ENCODE measurements at regions not wholly inside any gene's neighbourhood (a gene's known extent, or its start where the extent isn't known, plus 50 kb on each side); places are given as distances from the start of the nearest gene placed in this dataset.
A peak's percentile ranks its signal among the peaks of the same experiment; 100 is the strongest.
"Not testable (repeated sequence)": the region's sequence is repeated elsewhere in the genome, so short reads cannot be mapped to it uniquely, and the experiment has no call there.

- Mint-ChIP-seq H3K36me3 (no peaks in the 10 kb centered on the region), H3K27me3 (peaks cover 20 to 24% of the 10 kb centered on the region in 2 donors)
- DNase-seq (ENCODE audit: low spot score) = no peak
Observed at GRCh38 chr2:130289780-130290179, 52.9 kb upstream of the IMP4 start.

GRCh38 chr2:130288467-130289403 is 54.0 kb upstream of the IMP4 start:
- Mint-ChIP-seq H3K9me3 (no peaks in the 10 kb centered on the region), H3K36me3 (no peaks in the 10 kb centered on the region), H3K27ac (no peak overlapping the region), H3K4me1 (ENCODE audit: low read depth in 2 of 2) (no peaks in the 10 kb centered on the region), H3K27me3 (peaks cover 13 to 14% of the 10 kb centered on the region in 2 donors), H3K4me3 (no peak overlapping the region)
- DNase-seq (ENCODE audit: low spot score) (no peak), ATAC-seq (no peak)

More at GRCh38 chr2:130289780-130290179, 52.9 kb upstream of the IMP4 start:
- Mint-ChIP-seq H3K4me3 (no peak overlapping the region), H3K4me1 (ENCODE audit: low read depth in 2 of 2) (no peaks in the 10 kb centered on the region), H3K9me3 (no peaks in the 10 kb centered on the region), H3K27ac (no peak overlapping the region)
- no peak for ATAC-seq

- no peaks in the 10 kb centered on the region for H3K9me3 Mint-ChIP-seq
Observed at GRCh38 chr2:130287656-130288026, 55.1 kb upstream of the IMP4 start.

GRCh38 chr2:130286983-130287655 is 55.6 kb upstream of the IMP4 start:
- H3K27me3 Mint-ChIP-seq = peaks cover 0 to 8% of the 10 kb centered on the region in 2 donors
- ATAC-seq (no peak), DNase-seq (ENCODE audit: low spot score) (no peak)
- H3K27ac Mint-ChIP-seq = no peak overlapping the region
- no peak overlapping the region for H3K4me3 Mint-ChIP-seq
- no peaks in the 10 kb centered on the region for H3K4me1 Mint-ChIP-seq (ENCODE audit: low read depth in 2 of 2)
- no peaks in the 10 kb centered on the region for H3K36me3 Mint-ChIP-seq
- no peaks in the 10 kb centered on the region for H3K9me3 Mint-ChIP-seq

More at GRCh38 chr2:130287656-130288026, 55.1 kb upstream of the IMP4 start:
- ATAC-seq (no peak), DNase-seq (ENCODE audit: low spot score) (no peak)
- H3K4me3 Mint-ChIP-seq = no peak overlapping the region
- no peak overlapping the region for H3K27ac Mint-ChIP-seq
- no peaks in the 10 kb centered on the region for H3K4me1 Mint-ChIP-seq (ENCODE audit: low read depth in 2 of 2)
- peaks cover 4 to 12% of the 10 kb centered on the region in 2 donors for H3K27me3 Mint-ChIP-seq
- no peaks in the 10 kb centered on the region for H3K36me3 Mint-ChIP-seq

- peaks cover 0 to 14% of the 10 kb centered on the region in 2 donors for H3K27me3 Mint-ChIP-seq
- H3K27ac Mint-ChIP-seq; ATAC-seq; DNase-seq (ENCODE audit: low spot score); H3K4me3 Mint-ChIP-seq; H3K9me3 Mint-ChIP-seq; H3K36me3 Mint-ChIP-seq; H3K4me1 Mint-ChIP-seq (ENCODE audit: low read depth in 2 of 2): not testable (repeated sequence)
Observed at GRCh38 chr2:130283341-130283869, 59.3 kb upstream of the IMP4 start.

- H3K27ac Mint-ChIP-seq; H3K4me1 Mint-ChIP-seq (ENCODE audit: low read depth in 2 of 2); H3K36me3 Mint-ChIP-seq; DNase-seq (ENCODE audit: low spot score); H3K9me3 Mint-ChIP-seq; ATAC-seq; H3K4me3 Mint-ChIP-seq; H3K27me3 Mint-ChIP-seq: not testable (repeated sequence)
Observed at GRCh38 chr2:130279551-130279950, 63.1 kb upstream of the IMP4 start.

GRCh38 chr2:130268333-130268732 is 70.1 kb upstream of the TUBA3E start:
- H3K4me1 Mint-ChIP-seq (ENCODE audit: low read depth in 2 of 2); H3K9me3 Mint-ChIP-seq; H3K27ac Mint-ChIP-seq; H3K27me3 Mint-ChIP-seq; H3K4me3 Mint-ChIP-seq; ATAC-seq; H3K36me3 Mint-ChIP-seq; DNase-seq (ENCODE audit: low spot score): not testable (repeated sequence)

GRCh38 chr2:130267572-130267971 is 69.3 kb upstream of the TUBA3E start:
- H3K27ac Mint-ChIP-seq; H3K4me3 Mint-ChIP-seq; H3K36me3 Mint-ChIP-seq; H3K9me3 Mint-ChIP-seq; DNase-seq (ENCODE audit: low spot score); ATAC-seq; H3K4me1 Mint-ChIP-seq (ENCODE audit: low read depth in 2 of 2); H3K27me3 Mint-ChIP-seq: not testable (repeated sequence)

GRCh38 chr2:130266836-130267235 is 68.6 kb upstream of the TUBA3E start:
- H3K27ac Mint-ChIP-seq; DNase-seq (ENCODE audit: low spot score); H3K4me1 Mint-ChIP-seq (ENCODE audit: low read depth in 2 of 2); H3K9me3 Mint-ChIP-seq; ATAC-seq; H3K36me3 Mint-ChIP-seq; H3K4me3 Mint-ChIP-seq; H3K27me3 Mint-ChIP-seq: not testable (repeated sequence)

- H3K27me3 Mint-ChIP-seq = peaks cover 7 to 13% of the 10 kb centered on the region in 2 donors
- not testable (repeated sequence) for H3K36me3 Mint-ChIP-seq; H3K4me1 Mint-ChIP-seq (ENCODE audit: low read depth in 2 of 2); DNase-seq (ENCODE audit: low spot score); H3K4me3 Mint-ChIP-seq; H3K9me3 Mint-ChIP-seq; H3K27ac Mint-ChIP-seq
- ATAC-seq = peak in 1 of 2 donors; percentile 25
Observed at GRCh38 chr2:130265570-130266247, 67.5 kb upstream of the TUBA3E start.

GRCh38 chr2:130264901-130265320 is 66.7 kb upstream of the TUBA3E start:
- DNase-seq (ENCODE audit: low spot score); H3K4me3 Mint-ChIP-seq; ATAC-seq; H3K27ac Mint-ChIP-seq; H3K36me3 Mint-ChIP-seq; H3K4me1 Mint-ChIP-seq (ENCODE audit: low read depth in 2 of 2); H3K9me3 Mint-ChIP-seq: not testable (repeated sequence)
- peaks cover 8 to 11% of the 10 kb centered on the region in 2 donors for H3K27me3 Mint-ChIP-seq

GRCh38 chr2:130264501-130264900 is 66.3 kb upstream of the TUBA3E start:
- Mint-ChIP-seq H3K27ac (no peak overlapping the region), H3K4me3 (no peak overlapping the region), H3K36me3 (no peaks in the 10 kb centered on the region), H3K9me3 (no peaks in the 10 kb centered on the region), H3K4me1 (ENCODE audit: low read depth in 2 of 2) (no peaks in the 10 kb centered on the region), H3K27me3 (peaks cover 12 to 14% of the 10 kb centered on the region in 2 donors)
- ATAC-seq (no peak), DNase-seq (ENCODE audit: low spot score) (no peak)

GRCh38 chr2:130264046-130264445 is 65.8 kb upstream of the TUBA3E start:
- Mint-ChIP-seq H3K9me3 (no peaks in the 10 kb centered on the region), H3K36me3 (no peaks in the 10 kb centered on the region), H3K4me3 (no peak overlapping the region), H3K4me1 (ENCODE audit: low read depth in 2 of 2) (no peaks in the 10 kb centered on the region), H3K27me3 (peaks cover 16% of the 10 kb centered on the region in 2 donors), H3K27ac (no peak overlapping the region)
- DNase-seq (ENCODE audit: low spot score) (no peak), ATAC-seq (no peak)

Data from natural killer cell treated with Interleukin-12 subunit alpha and Interleukin-12 subunit beta and Interleukin-15 and Interleukin-18, amount 100 ng/mL, for 72 hours (primary cell).